ENCODE measurements at regions not wholly inside any gene's neighbourhood (a gene's known extent, or its start where the extent isn't known, plus 50 kb on each side); places are given as distances from the start of the nearest gene placed in this dataset.

- Mint-ChIP-seq H3K27ac (no peak overlapping the region), H3K4me3 (no peak overlapping the region), H3K4me1 (no peaks in the 10 kb centered on the region), H3K36me3 (no peaks in the 10 kb centered on the region), H3K27me3 (no peaks in the 10 kb centered on the region), H3K9me3 (peaks cover 0 to 34% (median 5%) of the 10 kb centered on the region in 9 donors)
- POLR2A ChIA-PET = no interaction called here
- DNase-seq = no peak
- no peak for ATAC-seq
Observed at GRCh38 chr17:53353919-53354351, 468.8 kb upstream of the KIF2B start.

- ATAC-seq = no peak
- no peak for DNase-seq
- Mint-ChIP-seq H3K4me3 (no peak overlapping the region), H3K4me1 (no peaks in the 10 kb centered on the region), H3K9me3 (peaks cover 0 to 32% (median 15%) of the 10 kb centered on the region in 9 donors), H3K27me3 (no peaks in the 10 kb centered on the region), H3K36me3 (peaks cover 0 to 14% (median 0%) of the 10 kb centered on the region in 3 donors), H3K27ac (no peak overlapping the region)
- POLR2A ChIA-PET = no interaction called here
Observed at GRCh38 chr17:53344778-53345177, 477.9 kb upstream of the KIF2B start.

GRCh38 chr17:53336281-53336680, 486.4 kb upstream of the KIF2B start:
- H3K27ac Mint-ChIP-seq = no peak overlapping the region
- peak in 1 of 10 donors; percentile 36 for DNase-seq
- H3K4me3 Mint-ChIP-seq = no peak overlapping the region
- H3K4me1 Mint-ChIP-seq = no peaks in the 10 kb centered on the region
- peaks cover 0 to 37% (median 13%) of the 10 kb centered on the region in 9 donors for H3K9me3 Mint-ChIP-seq
- peaks cover 0 to 5% (median 0%) of the 10 kb centered on the region in 3 donors for H3K36me3 Mint-ChIP-seq
- POLR2A ChIA-PET = no interaction called here
- no peaks in the 10 kb centered on the region for H3K27me3 Mint-ChIP-seq
- no peak for ATAC-seq

GRCh38 chr17:53335443-53335842, 487.3 kb upstream of the KIF2B start:
- DNase-seq = no peak
- POLR2A ChIA-PET = no interaction called here
- no peak for ATAC-seq
- H3K9me3 Mint-ChIP-seq = peaks cover 0 to 31% (median 12%) of the 10 kb centered on the region in 9 donors
- no peak overlapping the region for H3K27ac Mint-ChIP-seq
- no peak overlapping the region for H3K4me3 Mint-ChIP-seq
- no peaks in the 10 kb centered on the region for H3K27me3 Mint-ChIP-seq
- no peaks in the 10 kb centered on the region for H3K36me3 Mint-ChIP-seq
- no peaks in the 10 kb centered on the region for H3K4me1 Mint-ChIP-seq

GRCh38 chr17:53330756-53331155, 492.0 kb upstream of the KIF2B start:
- no peaks in the 10 kb centered on the region for H3K36me3 Mint-ChIP-seq
- POLR2A ChIA-PET = no interaction called here
- H3K27me3 Mint-ChIP-seq = no peaks in the 10 kb centered on the region
- peaks cover 0 to 18% (median 3%) of the 10 kb centered on the region in 9 donors for H3K9me3 Mint-ChIP-seq
- H3K27ac Mint-ChIP-seq = no peak overlapping the region
- no peak overlapping the region for H3K4me3 Mint-ChIP-seq
- ATAC-seq = no peak
- DNase-seq = no peak
- H3K4me1 Mint-ChIP-seq = no peaks in the 10 kb centered on the region

- Mint-ChIP-seq H3K4me1 (no peaks in the 10 kb centered on the region), H3K27ac (no peak overlapping the region), H3K9me3 (peaks cover 0 to 31% (median 4%) of the 10 kb centered on the region in 9 donors), H3K27me3 (no peaks in the 10 kb centered on the region), H3K4me3 (no peak overlapping the region), H3K36me3 (no peaks in the 10 kb centered on the region)
- POLR2A ChIA-PET = no interaction called here
- ATAC-seq (no peak), DNase-seq (no peak)
Observed at GRCh38 chr17:53321651-53322050, 501.1 kb upstream of the KIF2B start.

GRCh38 chr17:53319947-53320346, 502.8 kb upstream of the KIF2B start:
- Mint-ChIP-seq H3K36me3 (no peaks in the 10 kb centered on the region), H3K9me3 (peaks cover 0 to 31% (median 7%) of the 10 kb centered on the region in 9 donors), H3K27ac (no peak overlapping the region), H3K4me3 (no peak overlapping the region), H3K4me1 (no peaks in the 10 kb centered on the region), H3K27me3 (no peaks in the 10 kb centered on the region)
- DNase-seq = no peak
- ATAC-seq = no peak
- POLR2A ChIA-PET = no interaction called here

GRCh38 chr17:53316988-53317387, 505.7 kb upstream of the KIF2B start:
- no peaks in the 10 kb centered on the region for H3K36me3 Mint-ChIP-seq
- no peak for DNase-seq
- no peak for ATAC-seq
- H3K27me3 Mint-ChIP-seq = no peaks in the 10 kb centered on the region
- POLR2A ChIA-PET = no interaction called here
- H3K4me1 Mint-ChIP-seq = no peaks in the 10 kb centered on the region
- peaks cover 0 to 14% (median 7%) of the 10 kb centered on the region in 9 donors for H3K9me3 Mint-ChIP-seq
- no peak overlapping the region for H3K27ac Mint-ChIP-seq
- no peak overlapping the region for H3K4me3 Mint-ChIP-seq

GRCh38 chr17:53316073-53316472, 506.7 kb upstream of the KIF2B start:
- Mint-ChIP-seq H3K4me1 (no peaks in the 10 kb centered on the region), H3K4me3 (no peak overlapping the region), H3K27ac (no peak overlapping the region), H3K36me3 (no peaks in the 10 kb centered on the region), H3K9me3 (peaks cover 0 to 20% (median 7%) of the 10 kb centered on the region in 9 donors), H3K27me3 (no peaks in the 10 kb centered on the region)
- DNase-seq (no peak), ATAC-seq (no peak)
- POLR2A ChIA-PET = no interaction called here

GRCh38 chr17:53314521-53314920, 508.2 kb upstream of the KIF2B start:
- Mint-ChIP-seq H3K27ac (no peak overlapping the region), H3K27me3 (no peaks in the 10 kb centered on the region), H3K4me3 (no peak overlapping the region), H3K36me3 (no peaks in the 10 kb centered on the region), H3K4me1 (no peaks in the 10 kb centered on the region), H3K9me3 (peaks cover 0 to 20% (median 9%) of the 10 kb centered on the region in 9 donors)
- ATAC-seq (no peak), DNase-seq (no peak)
- POLR2A ChIA-PET = no interaction called here

GRCh38 chr17:53313746-53314145, 509.0 kb upstream of the KIF2B start:
- ATAC-seq = no peak
- POLR2A ChIA-PET = no interaction called here
- Mint-ChIP-seq H3K4me3 (no peak overlapping the region), H3K36me3 (peaks cover 0 to under 1% (median 0%) of the 10 kb centered on the region in 3 donors), H3K9me3 (peaks cover 0 to 27% (median 9%) of the 10 kb centered on the region in 9 donors), H3K27ac (no peak overlapping the region), H3K27me3 (no peaks in the 10 kb centered on the region), H3K4me1 (no peaks in the 10 kb centered on the region)
- DNase-seq = no peak

GRCh38 chr17:53278466-53278865, 544.3 kb upstream of the KIF2B start:
- H3K27me3 Mint-ChIP-seq = no peaks in the 10 kb centered on the region
- ATAC-seq (no peak), DNase-seq (no peak)
- H3K4me3 Mint-ChIP-seq = no peak overlapping the region
- peaks cover 0 to 10% (median 2%) of the 10 kb centered on the region in 9 donors for H3K9me3 Mint-ChIP-seq
- no peaks in the 10 kb centered on the region for H3K36me3 Mint-ChIP-seq
- H3K27ac Mint-ChIP-seq = no peak overlapping the region
- POLR2A ChIA-PET = no interaction called here
- no peaks in the 10 kb centered on the region for H3K4me1 Mint-ChIP-seq

- H3K27me3 Mint-ChIP-seq = no peaks in the 10 kb centered on the region
- H3K27ac Mint-ChIP-seq = no peak overlapping the region
- H3K4me1 Mint-ChIP-seq = no peaks in the 10 kb centered on the region
- DNase-seq (no peak), ATAC-seq (no peak)
- peaks cover 0 to 3% (median 0%) of the 10 kb centered on the region in 3 donors for H3K36me3 Mint-ChIP-seq
- POLR2A ChIA-PET = no interaction called here
- peaks cover 0 to 7% (median 3%) of the 10 kb centered on the region in 9 donors for H3K9me3 Mint-ChIP-seq
- H3K4me3 Mint-ChIP-seq = no peak overlapping the region
Observed at GRCh38 chr17:53273126-53273525, 549.6 kb upstream of the KIF2B start.

GRCh38 chr17:53270936-53271335, 551.8 kb upstream of the KIF2B start:
- no peaks in the 10 kb centered on the region for H3K27me3 Mint-ChIP-seq
- H3K36me3 Mint-ChIP-seq = peaks cover 0 to 3% (median 0%) of the 10 kb centered on the region in 3 donors
- no peak for DNase-seq
- H3K9me3 Mint-ChIP-seq = peaks cover 0 to 9% (median 2%) of the 10 kb centered on the region in 9 donors
- POLR2A ChIA-PET = no interaction called here
- no peak overlapping the region for H3K27ac Mint-ChIP-seq
- ATAC-seq = no peak
- no peaks in the 10 kb centered on the region for H3K4me1 Mint-ChIP-seq
- H3K4me3 Mint-ChIP-seq = no peak overlapping the region

All from naive thymus-derived CD8-positive, alpha-beta T cell (primary cell).